Endothelial cell of umbilical vein (primary cell): ENCODE measurements at regions not wholly inside any gene's neighbourhood (a gene's known extent, or its start where the extent isn't known, plus 50 kb on each side); places are given as distances from the start of the nearest gene placed in this dataset.

ENCODE experiments used
- BruUV-seq: library from RNA; stranded (reverse); fragments of 400-500 nt; replicated peaks from 2 replicates; lab custom pipeline; 2021; lab: Mats Ljungman, UMichigan
- CTCF ChIA-PET: fragments of 300-600, 350-600 bp; sonication (Branson Sonifier 250); formaldehyde crosslinking; loops from one replicate; lab custom pipeline; 2021; ENCODE audit warnings: antibody characterized with exemption, inconsistent platforms; lab: Charles Lee
- POLR2A ChIA-PET: fragments of 300-600, 350-600 bp; sonication (Branson Sonifier 250); formaldehyde crosslinking; loops from one replicate; lab custom pipeline; 2021; ENCODE audit warnings: antibody characterized with exemption, inconsistent platforms; lab: Charles Lee
- DNase-seq: peaks from one replicate; pipeline ENCODE4 v3.0.0-alpha.2; 2011; ENCODE audit warnings: low read depth, low spot score
- FAIRE-seq: peaks from 2 replicates; lab custom pipeline; 2011; peaks lifted over from hg19 to GRCh38; lab: Jason Lieb, UNC
- H2AFZ ChIP-seq: 2 replicates; pipeline ENCODE4 v1.6.0; 2012; ENCODE audit warnings: low read depth, low read length, control low read depth, inconsistent platforms
- H3K27ac ChIP-seq: 2 replicates; pipeline ENCODE4 v1.5.1; 2011; ENCODE audit warnings: low read depth, mild to moderate bottlenecking, control low read depth, low read length, moderate library complexity; ENCODE audit not compliant: insufficient read depth
- H3K27me3 ChIP-seq, 2 experiments: 2 replicates each; pipeline versions ENCODE4 v1.6.0 to v1.6.1; 2011; ENCODE audit warnings: low read length in 2 of 2, mixed read lengths in 1 of 2; ENCODE audit not compliant: control insufficient read depth in 2 of 2, insufficient read depth in 2 of 2
- H3K36me3 ChIP-seq, 2 experiments: 2 replicates in 1 of 2; 3 replicates in 1 of 2; pipeline ENCODE4 v1.5.1; 2011; ENCODE audit warnings: low read length in 2 of 2, mild to moderate bottlenecking in 1 of 2, moderate library complexity in 1 of 2; ENCODE audit not compliant: control insufficient read depth in 2 of 2, insufficient read depth in 2 of 2; ENCODE audit errors: extremely low read depth in 1 of 2
- H3K4me1 ChIP-seq: 3 replicates; pipeline ENCODE4 v1.5.1; 2011; ENCODE audit warnings: mild to moderate bottlenecking, low read length; ENCODE audit not compliant: control insufficient read depth, insufficient read depth; ENCODE audit errors: extremely low read depth
- H3K4me2 ChIP-seq: 2 replicates; pipeline ENCODE4 v1.6.1; 2011; ENCODE audit warnings: low read length, control low read depth, mixed read lengths; ENCODE audit not compliant: insufficient read depth
- H3K4me3 ChIP-seq, 3 experiments: fragments of 200-600 bp in 1 of 3; sonication (generic), shearing (Covaris generic) in 1 of 3; replicated peaks in 1 of 3; 2 replicates each; pipeline ENCODE4 v1.5.1; 2011 to 2016; ENCODE audit warnings: control low read depth in 3 of 3, low read length in 3 of 3, mild to moderate bottlenecking in 2 of 3, inconsistent platforms in 1 of 3, low read depth in 1 of 3, moderate library complexity in 1 of 3; ENCODE audit not compliant: insufficient read depth in 1 of 3
- H3K79me2 ChIP-seq: 2 replicates; pipeline ENCODE4 v1.6.0; 2012; ENCODE audit warnings: low read length, inconsistent platforms; ENCODE audit not compliant: control insufficient read depth, insufficient read depth
- H3K9ac ChIP-seq: replicated peaks from 2 replicates; pipeline ENCODE3; 2011; ENCODE audit warnings: low read length, control low read depth; ENCODE audit not compliant: insufficient read depth; ENCODE audit errors: extremely low read depth
- H3K9me1 ChIP-seq: replicated peaks from 3 replicates; pipeline ENCODE4 v1.6.0; 2011; ENCODE audit warnings: mild to moderate bottlenecking, low read length; ENCODE audit not compliant: control insufficient read depth, insufficient read depth; ENCODE audit errors: extremely low read depth
- H3K9me3 ChIP-seq: replicated peaks from 2 replicates; pipeline ENCODE4 v1.5.1; 2012; ENCODE audit warnings: low read length, inconsistent platforms; ENCODE audit not compliant: control insufficient read depth, insufficient read depth
- H4K20me1 ChIP-seq: replicated peaks from 2 replicates; pipeline ENCODE3; 2011; ENCODE audit warnings: mild to moderate bottlenecking, low read length; ENCODE audit not compliant: control insufficient read depth, insufficient read depth; ENCODE audit errors: extremely low read depth
- EZH2 ChIP-seq: IDR thresholded peaks from 2 replicates; pipeline ENCODE4 v1.6.1; 2012; ENCODE audit warnings: borderline replicate concordance, low read depth, mild to moderate bottlenecking, moderate library complexity, low read length, inconsistent platforms; ENCODE audit not compliant: severe bottlenecking
- GATA2 ChIP-seq: IDR thresholded peaks from 2 replicates; pipeline ENCODE4 v1.7.0; 2011; ENCODE audit warnings: low read depth, mild to moderate bottlenecking, moderate library complexity, mixed read lengths, low read length; ENCODE audit not compliant: insufficient read length, insufficient read depth
- JUN ChIP-seq: IDR thresholded peaks from 2 replicates; pipeline ENCODE4 v1.6.1; 2011; ENCODE audit warnings: borderline replicate concordance, low read depth; ENCODE audit not compliant: insufficient read length, insufficient read depth
- MAX ChIP-seq: IDR thresholded peaks from 2 replicates; pipeline ENCODE4 v1.6.1; 2011; ENCODE audit not compliant: insufficient read depth, insufficient read length
- POLR2AphosphoS5 ChIP-seq: IDR thresholded peaks from 2 replicates; pipeline ENCODE4 v1.6.1; 2012; ENCODE audit warnings: low read depth, mild to moderate bottlenecking, control low read depth, low read length, moderate library complexity; ENCODE audit not compliant: insufficient read depth
- dilution Hi-C: fragments of 300-500 bp; cut with MboI; formaldehyde crosslinking; loops from one replicate; pipeline ENCODE4 v1.15.0; 2019; ENCODE audit warnings: low sequenced_read_pairs; ENCODE audit not compliant: extremely low pct_ligation_motif_present
- intact Hi-C: fragments of 100-400 bp; cut with micrococcal nuclease; formaldehyde crosslinking; loops from one replicate; pipeline ENCODE4 v1.10.0; 2022

- ChIA-PET POLR2A (no interaction called here), CTCF (no interaction called here)
- no peaks in the 10 kb centered on the region for H4K20me1 ChIP-seq
- no peak overlapping the region for H3K4me2 ChIP-seq
- DNase-seq (no peak), FAIRE-seq (no peak)
- H3K27me3 ChIP-seq: no peaks in the 10 kb centered on the region
- no TSS peak for BruUV-seq
- H3K9me1 ChIP-seq: no peaks in the 10 kb centered on the region
- H3K4me3 ChIP-seq: no peak overlapping the region
- TF ChIP-seq JUN (no peak), POLR2AphosphoS5 (no peak), MAX (no peak), EZH2 (no peak), GATA2 (no peak)
- no peaks in the 10 kb centered on the region for H3K79me2 ChIP-seq
- no peak overlapping the region for H3K9ac ChIP-seq
- no peak overlapping the region for H2AFZ ChIP-seq
- no peak overlapping the region for H3K27ac ChIP-seq
- no peaks in the 10 kb centered on the region for H3K4me1 ChIP-seq
- intact Hi-C loops (no loop called here), dilution Hi-C loops (no loop called here)
- peaks cover 6% of the 10 kb centered on the region for H3K9me3 ChIP-seq
- H3K36me3 ChIP-seq: no peaks in the 10 kb centered on the region
These were observed 293.6 kb downstream of the SOX11 start for GRCh38 chr2:5985536-5986385.
